Nephron (organoid): ENCODE measurements at regions not wholly inside any gene's neighbourhood (a gene's known extent, or its start where the extent isn't known, plus 50 kb on each side); places are given as distances from the start of the nearest gene placed in this dataset.

Source experiments
- H3K27ac Mint-ChIP-seq, 3 experiments: 2 replicates each; pipeline ENCODE4 v1.8.0; 2020; ENCODE audit warnings: mixed read lengths in 3 of 3, mild to moderate bottlenecking in 2 of 3, moderate library complexity in 1 of 3
- H3K27me3 Mint-ChIP-seq: 2 replicates; pipeline ENCODE4 v1.8.0; 2021; ENCODE audit warnings: low read depth, mild to moderate bottlenecking, moderate library complexity, mixed read lengths
- H3K36me3 Mint-ChIP-seq: 2 replicates; pipeline ENCODE4 v1.8.0; 2020; ENCODE audit warnings: low read depth, mixed read lengths
- H3K4me1 Mint-ChIP-seq: 2 replicates; pipeline ENCODE4 v1.8.0; 2020; ENCODE audit warnings: mixed read lengths
- H3K4me3 Mint-ChIP-seq, 3 experiments: 2 replicates each; pipeline ENCODE4 v1.8.0; 2020; ENCODE audit warnings: mild to moderate bottlenecking in 3 of 3, mixed read lengths in 3 of 3, moderate library complexity in 2 of 3
- H3K9me3 Mint-ChIP-seq: 2 replicates; pipeline ENCODE4 v1.8.0; 2020; ENCODE audit warnings: mixed read lengths
- TF ChIP-seq, protein P1 (sequence below), 3 experiments: fragments of 200-600 bp; sonication (generic); IDR thresholded peaks; one replicate each; pipeline ENCODE4 v1.5.0; 2021; ENCODE audit warnings: antibody characterized with exemption in 3 of 3; ENCODE audit not compliant: unreplicated experiment in 3 of 3

DNA sequence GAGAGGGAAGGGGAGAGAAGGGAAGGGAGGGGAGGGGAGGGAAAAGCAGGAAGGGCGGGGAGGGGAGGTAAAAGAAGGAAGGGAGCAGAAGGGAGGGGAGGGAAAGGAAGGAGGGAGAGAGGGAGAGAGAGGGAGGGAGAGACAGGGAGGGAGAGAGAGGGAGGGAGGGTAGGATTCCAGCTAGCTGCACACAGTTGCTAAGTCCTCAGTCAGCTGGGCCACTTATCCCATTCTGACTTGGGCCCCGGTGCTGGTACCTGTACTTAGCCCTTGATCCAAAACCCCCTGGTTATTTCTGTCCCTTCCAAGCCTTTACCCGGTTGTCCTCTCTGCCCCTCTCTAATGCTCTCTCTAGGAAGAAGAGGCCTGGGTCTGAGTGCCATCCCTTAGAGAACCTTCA, 211.4 kb downstream of the TTC32 start:
- Mint-ChIP-seq H3K4me3 (no peak overlapping the region), H3K36me3 (peaks cover 3% of the 10 kb centered on the region), H3K27ac (no peak overlapping the region), H3K27me3 (peaks cover 21% of the 10 kb centered on the region), H3K9me3 (peaks cover 6% of the 10 kb centered on the region), H3K4me1 (peaks cover 4% of the 10 kb centered on the region)
- TF ChIP-seq, protein P1, sequence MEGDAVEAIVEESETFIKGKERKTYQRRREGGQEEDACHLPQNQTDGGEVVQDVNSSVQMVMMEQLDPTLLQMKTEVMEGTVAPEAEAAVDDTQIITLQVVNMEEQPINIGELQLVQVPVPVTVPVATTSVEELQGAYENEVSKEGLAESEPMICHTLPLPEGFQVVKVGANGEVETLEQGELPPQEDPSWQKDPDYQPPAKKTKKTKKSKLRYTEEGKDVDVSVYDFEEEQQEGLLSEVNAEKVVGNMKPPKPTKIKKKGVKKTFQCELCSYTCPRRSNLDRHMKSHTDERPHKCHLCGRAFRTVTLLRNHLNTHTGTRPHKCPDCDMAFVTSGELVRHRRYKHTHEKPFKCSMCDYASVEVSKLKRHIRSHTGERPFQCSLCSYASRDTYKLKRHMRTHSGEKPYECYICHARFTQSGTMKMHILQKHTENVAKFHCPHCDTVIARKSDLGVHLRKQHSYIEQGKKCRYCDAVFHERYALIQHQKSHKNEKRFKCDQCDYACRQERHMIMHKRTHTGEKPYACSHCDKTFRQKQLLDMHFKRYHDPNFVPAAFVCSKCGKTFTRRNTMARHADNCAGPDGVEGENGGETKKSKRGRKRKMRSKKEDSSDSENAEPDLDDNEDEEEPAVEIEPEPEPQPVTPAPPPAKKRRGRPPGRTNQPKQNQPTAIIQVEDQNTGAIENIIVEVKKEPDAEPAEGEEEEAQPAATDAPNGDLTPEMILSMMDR (IDR thresholded peaks at IDR 0.05; ENCODE audit: unreplicated experiment in 3 of 3) = no peak

DNA sequence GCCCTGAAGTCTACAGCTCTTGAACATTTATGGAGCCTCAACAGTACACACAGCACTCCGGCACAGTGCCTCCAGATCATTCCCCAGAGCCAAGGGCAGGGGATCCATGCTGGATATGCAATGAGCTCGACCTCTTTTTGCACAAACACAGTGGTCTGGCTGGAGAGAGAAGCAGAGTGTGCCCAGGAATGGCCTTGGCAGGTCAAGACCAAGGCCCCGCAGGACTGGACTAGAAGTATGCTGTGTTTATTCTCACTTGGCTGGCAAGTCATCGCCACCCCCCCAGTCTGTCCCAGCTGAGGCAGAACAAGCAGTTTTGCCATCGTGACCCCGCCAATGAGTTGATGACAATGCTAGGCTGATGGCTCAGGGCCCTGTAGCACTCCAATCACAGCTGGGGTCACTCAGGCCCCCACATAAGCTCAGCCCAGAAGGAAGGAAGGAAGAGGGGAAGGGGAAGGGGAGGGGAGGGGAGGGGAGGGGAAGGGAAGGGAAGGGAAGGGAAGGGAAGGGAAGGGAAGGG, 212.1 kb downstream of the TTC32 start:
- Mint-ChIP-seq H3K4me1 (peaks cover 4% of the 10 kb centered on the region), H3K27ac (no peak overlapping the region), H3K36me3 (no peaks in the 10 kb centered on the region), H3K27me3 (peaks cover 18% of the 10 kb centered on the region), H3K4me3 (no peak overlapping the region), H3K9me3 (peaks cover 4% of the 10 kb centered on the region)
- TF ChIP-seq, protein P1 (IDR thresholded peaks at IDR 0.05; ENCODE audit: unreplicated experiment in 3 of 3) = no peak

DNA sequence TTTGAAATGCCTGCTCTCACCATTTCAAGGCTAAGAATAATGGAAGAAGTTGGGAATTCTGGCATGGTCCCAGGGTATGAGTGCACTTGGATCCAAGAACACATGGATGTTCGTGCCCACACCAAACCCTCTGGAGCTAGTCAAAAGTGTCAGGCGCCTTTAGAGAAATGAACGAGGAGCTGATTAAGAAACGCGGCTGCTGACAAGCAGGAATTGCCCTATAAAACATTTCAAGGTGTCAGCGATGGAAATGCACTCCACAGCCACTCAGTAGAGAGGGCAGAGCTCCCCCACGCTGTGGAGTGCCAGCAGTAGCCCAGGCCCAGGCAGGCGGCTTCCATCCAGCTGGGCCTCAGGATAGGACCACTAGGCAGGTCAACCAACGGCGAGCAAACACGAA, 213.7 kb downstream of the TTC32 start:
- Mint-ChIP-seq H3K27ac (no peak overlapping the region), H3K36me3 (no peaks in the 10 kb centered on the region), H3K4me1 (peaks cover 9% of the 10 kb centered on the region), H3K4me3 (no peak overlapping the region), H3K9me3 (peaks cover 4% of the 10 kb centered on the region), H3K27me3 (peaks cover 18% of the 10 kb centered on the region)
- TF ChIP-seq, protein P1 (IDR thresholded peaks at IDR 0.05; ENCODE audit: unreplicated experiment in 3 of 3) = no peak

DNA sequence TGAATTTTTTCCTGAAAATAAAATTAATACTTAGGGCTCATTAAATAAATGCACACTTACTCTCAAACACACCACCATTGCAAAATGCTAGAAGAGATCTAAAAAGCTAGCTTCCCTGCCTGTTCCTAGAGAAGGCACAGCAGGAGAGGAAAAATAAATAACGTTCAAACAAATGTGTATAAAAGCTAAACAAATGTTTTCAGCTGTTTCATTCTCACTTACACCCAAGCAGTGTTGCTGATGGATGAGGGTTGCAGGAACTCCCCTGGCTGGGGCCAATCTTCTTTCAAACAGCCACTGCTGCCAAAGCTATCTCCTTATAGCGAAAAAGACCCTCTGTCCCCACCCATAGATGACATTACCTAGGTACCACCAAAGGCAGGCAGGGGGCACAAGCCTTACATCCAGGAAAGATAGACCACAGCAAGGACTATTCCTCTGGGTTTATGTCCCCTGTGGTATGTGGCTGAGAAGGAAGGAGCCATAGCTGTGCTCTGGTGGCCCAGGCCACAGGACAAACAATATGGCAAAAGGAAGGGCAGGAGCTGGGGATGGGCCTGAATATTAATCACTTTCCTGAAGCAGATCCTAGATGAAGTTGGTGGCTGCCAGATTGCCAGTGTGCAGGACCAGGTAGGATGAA, 214.6 kb downstream of the TTC32 start:
- H3K4me1 Mint-ChIP-seq = peaks cover 9% of the 10 kb centered on the region
- H3K36me3 Mint-ChIP-seq = no peaks in the 10 kb centered on the region
- H3K27ac Mint-ChIP-seq = no peak overlapping the region
- TF ChIP-seq, protein P1 (IDR thresholded peaks at IDR 0.05; ENCODE audit: unreplicated experiment in 3 of 3) = no peak
- H3K27me3 Mint-ChIP-seq = peaks cover 14% of the 10 kb centered on the region
- H3K4me3 Mint-ChIP-seq = no peak overlapping the region
- peaks cover 1% of the 10 kb centered on the region for H3K9me3 Mint-ChIP-seq

DNA sequence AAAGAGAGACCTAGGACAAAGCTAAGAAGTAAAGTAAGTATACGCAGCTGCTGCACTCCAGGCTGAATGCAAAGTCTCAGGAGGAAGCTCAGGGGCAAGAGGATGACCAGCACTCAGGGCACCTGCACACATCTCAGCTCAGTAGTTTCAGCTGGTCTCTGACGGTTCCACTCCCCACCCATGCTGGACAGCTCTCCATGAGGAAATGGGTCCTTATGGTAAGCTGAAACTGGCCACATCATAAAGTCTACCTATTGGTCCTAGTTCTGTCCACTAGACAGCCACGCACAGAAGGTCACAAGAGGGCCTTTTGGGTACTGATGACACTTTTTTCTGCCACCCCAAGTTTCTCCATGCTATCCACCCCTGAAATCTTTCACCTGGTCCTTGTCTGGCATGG, 215.3 kb downstream of the TTC32 start:
- H3K9me3 Mint-ChIP-seq = no peaks in the 10 kb centered on the region

More for the DNA sequence above, 215.3 kb downstream of the TTC32 start:
- H3K27ac Mint-ChIP-seq = no peak overlapping the region
- peaks cover 13% of the 10 kb centered on the region for H3K27me3 Mint-ChIP-seq
- peaks cover 9% of the 10 kb centered on the region for H3K4me1 Mint-ChIP-seq
- TF ChIP-seq, protein P1 (IDR thresholded peaks at IDR 0.05; ENCODE audit: unreplicated experiment in 3 of 3) = no peak
- no peak overlapping the region for H3K4me3 Mint-ChIP-seq
- no peaks in the 10 kb centered on the region for H3K36me3 Mint-ChIP-seq
